Panc1 (cell line): ENCODE measurements at regions not wholly inside any gene's neighbourhood (a gene's known extent, or its start where the extent isn't known, plus 50 kb on each side); places are given as distances from the start of the nearest gene placed in this dataset.

Source experiments
- POLR2AphosphoS5 ChIP-seq: IDR thresholded peaks from 2 replicates; pipeline ENCODE4 v1.6.1; 2012; ENCODE audit warnings: mild to moderate bottlenecking, low read depth, low read length, moderate library complexity
- SIN3A ChIP-seq: IDR thresholded peaks from 2 replicates; pipeline ENCODE4 v1.6.1; 2012; ENCODE audit warnings: low read depth, mild to moderate bottlenecking, low read length, moderate library complexity, borderline replicate concordance; ENCODE audit not compliant: insufficient read depth
- TCF7L2 ChIP-seq: IDR thresholded peaks from 2 replicates; pipeline ENCODE4 v1.6.1; 2011; ENCODE audit warnings: mild to moderate bottlenecking, low read depth, low read length, inconsistent platforms
- TF ChIP-seq, protein P1 (sequence below): fragments of 450-650 bp; IDR thresholded peaks from 2 replicates; pipeline ENCODE4 v1.5.1; 2017; ENCODE audit warnings: mild to moderate bottlenecking

DNA sequence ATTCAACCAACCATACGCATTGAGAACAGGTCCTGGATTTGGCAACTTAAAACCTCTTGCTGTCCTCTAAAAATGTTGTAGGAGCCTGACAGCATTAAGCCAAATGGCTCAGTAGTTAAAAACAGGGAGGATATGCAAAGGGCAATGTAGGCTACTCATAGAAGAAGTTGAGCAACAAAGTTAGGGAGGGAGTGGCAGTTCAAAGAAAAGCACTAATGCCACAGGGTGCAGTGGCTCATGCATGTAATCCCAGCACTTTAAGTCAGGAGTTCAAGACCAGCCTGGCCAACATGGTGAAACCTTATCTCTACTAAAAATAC lies 92.9 kb upstream of the ERG start:
- TF ChIP-seq POLR2AphosphoS5 (no peak), TCF7L2 (no peak), SIN3A (no peak)
- TF ChIP-seq, protein P1, sequence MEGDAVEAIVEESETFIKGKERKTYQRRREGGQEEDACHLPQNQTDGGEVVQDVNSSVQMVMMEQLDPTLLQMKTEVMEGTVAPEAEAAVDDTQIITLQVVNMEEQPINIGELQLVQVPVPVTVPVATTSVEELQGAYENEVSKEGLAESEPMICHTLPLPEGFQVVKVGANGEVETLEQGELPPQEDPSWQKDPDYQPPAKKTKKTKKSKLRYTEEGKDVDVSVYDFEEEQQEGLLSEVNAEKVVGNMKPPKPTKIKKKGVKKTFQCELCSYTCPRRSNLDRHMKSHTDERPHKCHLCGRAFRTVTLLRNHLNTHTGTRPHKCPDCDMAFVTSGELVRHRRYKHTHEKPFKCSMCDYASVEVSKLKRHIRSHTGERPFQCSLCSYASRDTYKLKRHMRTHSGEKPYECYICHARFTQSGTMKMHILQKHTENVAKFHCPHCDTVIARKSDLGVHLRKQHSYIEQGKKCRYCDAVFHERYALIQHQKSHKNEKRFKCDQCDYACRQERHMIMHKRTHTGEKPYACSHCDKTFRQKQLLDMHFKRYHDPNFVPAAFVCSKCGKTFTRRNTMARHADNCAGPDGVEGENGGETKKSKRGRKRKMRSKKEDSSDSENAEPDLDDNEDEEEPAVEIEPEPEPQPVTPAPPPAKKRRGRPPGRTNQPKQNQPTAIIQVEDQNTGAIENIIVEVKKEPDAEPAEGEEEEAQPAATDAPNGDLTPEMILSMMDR: no peak
